HL-60 (cell line): ENCODE measurements at regions not wholly inside any gene's neighbourhood (a gene's known extent, or its start where the extent isn't known, plus 50 kb on each side); places are given as distances from the start of the nearest gene placed in this dataset.

Experiments used
- CTCF ChIP-seq: IDR thresholded peaks from one replicate; pipeline ENCODE4 v1.5.1; 2011; ENCODE audit warnings: low read length, control low read depth, inconsistent platforms; ENCODE audit not compliant: insufficient read depth
- POLR2AphosphoS5 ChIP-seq: IDR thresholded peaks from 2 replicates; pipeline ENCODE4 v1.6.1; 2012; ENCODE audit warnings: low read depth

GRCh38 chr14:65847075-65847847 lies 434.7 kb downstream of the FUT8 start:
- TF ChIP-seq CTCF (no peak), POLR2AphosphoS5 (no peak)
